Activated naive CD4-positive, alpha-beta T cell treated with anti-CD3 and anti-CD28 coated beads, Interleukin-2, amount 50 U/mL, for 72 hours (primary cell): ENCODE measurements at regions not wholly inside any gene's neighbourhood (a gene's known extent, or its start where the extent isn't known, plus 50 kb on each side); places are given as distances from the start of the nearest gene placed in this dataset.
"Not testable (repeated sequence)": the region's sequence is repeated elsewhere in the genome, so short reads cannot be mapped to it uniquely, and the experiment has no call there.

Source experiments
- ATAC-seq, 2 donors: fragments of 150-1000 bp; cut with Tn5 transposase; 2 replicates each; pipeline ENCODE4 v1.10.0; 2021; ENCODE audit warnings: mild to moderate bottlenecking in 2 of 2, moderate library complexity in 2 of 2
- DNase-seq, 2 donors: peaks; one replicate each; pipeline ENCODE4 v3.0.0; 2021 to 2022; ENCODE audit warnings: low spot score in 2 of 2
- H3K27ac Mint-ChIP-seq, 2 donors: one replicate each; pipeline ENCODE4 v1.8.0; 2022; ENCODE audit warnings: mild to moderate bottlenecking in 2 of 2, mixed read lengths in 2 of 2
- H3K36me3 Mint-ChIP-seq, 2 donors: one replicate each; pipeline ENCODE4 v1.8.0; 2022; ENCODE audit warnings: mixed read lengths in 2 of 2
- H3K9me3 Mint-ChIP-seq, 2 donors: one replicate each; pipeline ENCODE4 v1.8.0; 2022; ENCODE audit warnings: mixed read lengths in 2 of 2

- Mint-ChIP-seq H3K36me3 (peaks cover 0 to 11% of the 10 kb centered on the region in 2 donors), H3K9me3 (peaks cover 4 to 16% of the 10 kb centered on the region in 2 donors), H3K27ac (no peak overlapping the region)
- DNase-seq: no peak
- ATAC-seq: no peak
Measured at GRCh38 chr17:54620399-54620978, 280.2 kb upstream of the TOM1L1 start.

- no peak overlapping the region for H3K27ac Mint-ChIP-seq
- DNase-seq (no peak), ATAC-seq (no peak)
- H3K9me3 Mint-ChIP-seq: peaks cover 0 to 6% of the 10 kb centered on the region in 2 donors
- no peaks in the 10 kb centered on the region for H3K36me3 Mint-ChIP-seq
Measured at GRCh38 chr17:54623746-54624145, 276.9 kb upstream of the TOM1L1 start.

- peaks cover 0 to 4% of the 10 kb centered on the region in 2 donors for H3K9me3 Mint-ChIP-seq
- no peak overlapping the region for H3K27ac Mint-ChIP-seq
- DNase-seq (no peak), ATAC-seq (no peak)
- H3K36me3 Mint-ChIP-seq: no peaks in the 10 kb centered on the region
Measured at GRCh38 chr17:54626146-54626703, 274.4 kb upstream of the TOM1L1 start.

- not testable (repeated sequence) for ATAC-seq, H3K27ac Mint-ChIP-seq, DNase-seq
- peaks cover 33 to 35% of the 10 kb centered on the region in 2 donors for H3K9me3 Mint-ChIP-seq
- peaks cover 0 to 29% of the 10 kb centered on the region in 2 donors for H3K36me3 Mint-ChIP-seq
Measured at GRCh38 chr17:54639426-54639825, 261.2 kb upstream of the TOM1L1 start.

GRCh38 chr17:54662978-54663876 is 237.4 kb upstream of the TOM1L1 start:
- Mint-ChIP-seq H3K36me3 (peaks cover 0 to 6% of the 10 kb centered on the region in 2 donors), H3K9me3 (peaks cover 28 to 29% of the 10 kb centered on the region in 2 donors), H3K27ac (no peak overlapping the region)
- ATAC-seq: no peak
- DNase-seq: no peak

- Mint-ChIP-seq H3K36me3 (no peaks in the 10 kb centered on the region), H3K27ac (no peak overlapping the region), H3K9me3 (peaks cover 23 to 24% of the 10 kb centered on the region in 2 donors)
- ATAC-seq (no peak), DNase-seq (no peak)
Measured at GRCh38 chr17:54666559-54666958, 234.1 kb upstream of the TOM1L1 start.

- H3K9me3 Mint-ChIP-seq: peaks cover 4 to 14% of the 10 kb centered on the region in 2 donors
- no peaks in the 10 kb centered on the region for H3K36me3 Mint-ChIP-seq
- no peak for ATAC-seq
- DNase-seq: no peak
- H3K27ac Mint-ChIP-seq: no peak overlapping the region
Measured at GRCh38 chr17:54678158-54678557, 222.5 kb upstream of the TOM1L1 start.

GRCh38 chr17:54680410-54680809 is 220.2 kb upstream of the TOM1L1 start:
- DNase-seq: no peak
- H3K27ac Mint-ChIP-seq: no peak overlapping the region
- ATAC-seq: no peak

GRCh38 chr17:54694287-54694887 is 206.3 kb upstream of the TOM1L1 start:
- Mint-ChIP-seq H3K27ac (no peak overlapping the region), H3K9me3 (no peaks in the 10 kb centered on the region), H3K36me3 (no peaks in the 10 kb centered on the region)
- DNase-seq (no peak), ATAC-seq (no peak)

More at GRCh38 chr17:54680410-54680809, 220.2 kb upstream of the TOM1L1 start:
- H3K9me3 Mint-ChIP-seq: peaks cover 0 to 7% of the 10 kb centered on the region in 2 donors
- no peaks in the 10 kb centered on the region for H3K36me3 Mint-ChIP-seq

- not testable (repeated sequence) for H3K27ac Mint-ChIP-seq, DNase-seq, H3K36me3 Mint-ChIP-seq, H3K9me3 Mint-ChIP-seq, ATAC-seq
Measured at GRCh38 chr17:54712798-54713197, 187.9 kb upstream of the TOM1L1 start.

GRCh38 chr17:54718286-54718685 is 182.4 kb upstream of the TOM1L1 start:
- ATAC-seq: no peak
- H3K36me3 Mint-ChIP-seq: no peaks in the 10 kb centered on the region

GRCh38 chr17:54727624-54728023 is 173.0 kb upstream of the TOM1L1 start:
- Mint-ChIP-seq H3K36me3 (peaks cover 0 to 17% of the 10 kb centered on the region in 2 donors), H3K27ac (no peak overlapping the region), H3K9me3 (peaks cover 20 to 49% of the 10 kb centered on the region in 2 donors)
- DNase-seq: no peak
- no peak for ATAC-seq

More at GRCh38 chr17:54718286-54718685, 182.4 kb upstream of the TOM1L1 start:
- Mint-ChIP-seq H3K27ac (no peak overlapping the region), H3K9me3 (peaks cover 0 to 4% of the 10 kb centered on the region in 2 donors)
- no peak for DNase-seq

GRCh38 chr17:54736573-54736972 is 164.1 kb upstream of the TOM1L1 start:
- ATAC-seq (no peak), DNase-seq (no peak)
- peaks cover 13 to 15% of the 10 kb centered on the region in 2 donors for H3K9me3 Mint-ChIP-seq
- no peak overlapping the region for H3K27ac Mint-ChIP-seq
- no peaks in the 10 kb centered on the region for H3K36me3 Mint-ChIP-seq

GRCh38 chr17:54738496-54738895 is 162.2 kb upstream of the TOM1L1 start:
- no peak for ATAC-seq
- H3K27ac Mint-ChIP-seq: no peak overlapping the region

GRCh38 chr17:54744750-54745149 is 155.9 kb upstream of the TOM1L1 start:
- ATAC-seq (no peak), DNase-seq (no peak)
- Mint-ChIP-seq H3K9me3 (peaks cover 19 to 26% of the 10 kb centered on the region in 2 donors), H3K27ac (no peak overlapping the region), H3K36me3 (peaks cover 0 to 8% of the 10 kb centered on the region in 2 donors)

More at GRCh38 chr17:54738496-54738895, 162.2 kb upstream of the TOM1L1 start:
- no peak for DNase-seq
- H3K36me3 Mint-ChIP-seq: no peaks in the 10 kb centered on the region
- peaks cover 6 to 13% of the 10 kb centered on the region in 2 donors for H3K9me3 Mint-ChIP-seq

GRCh38 chr17:54745239-54745638 is 155.4 kb upstream of the TOM1L1 start:
- peaks cover 0 to 8% of the 10 kb centered on the region in 2 donors for H3K36me3 Mint-ChIP-seq
- DNase-seq (no peak), ATAC-seq (no peak)
- no peak overlapping the region for H3K27ac Mint-ChIP-seq
- peaks cover 19 to 26% of the 10 kb centered on the region in 2 donors for H3K9me3 Mint-ChIP-seq

GRCh38 chr17:54745862-54746261 is 154.8 kb upstream of the TOM1L1 start:
- ATAC-seq (no peak), DNase-seq (no peak)
- peaks cover 0 to 8% of the 10 kb centered on the region in 2 donors for H3K36me3 Mint-ChIP-seq
- peaks cover 19 to 26% of the 10 kb centered on the region in 2 donors for H3K9me3 Mint-ChIP-seq
- no peak overlapping the region for H3K27ac Mint-ChIP-seq
